GM12865 (cell line): ENCODE measurements at regions not wholly inside any gene's neighbourhood (a gene's known extent, or its start where the extent isn't known, plus 50 kb on each side); places are given as distances from the start of the nearest gene placed in this dataset.
"Not testable (repeated sequence)": the region's sequence is repeated elsewhere in the genome, so short reads cannot be mapped to it uniquely, and the experiment has no call there.

ENCODE experiments used
- DNase-seq: peaks from one replicate; pipeline ENCODE4 v3.0.0; 2010; ENCODE audit warnings: low read depth
- H3K4me3 ChIP-seq: 2 replicates; pipeline ENCODE4 v1.5.1; 2011; ENCODE audit warnings: mild to moderate bottlenecking, low read depth, low read length, control low read depth
- CTCF ChIP-seq: IDR thresholded peaks from 2 replicates; pipeline ENCODE4 v1.5.1; 2011; ENCODE audit warnings: low read length, control low read depth, low read depth, inconsistent platforms; ENCODE audit not compliant: insufficient read depth; ENCODE audit errors: missing control alignments

- no peak for TF ChIP-seq CTCF
- no peak overlapping the region for H3K4me3 ChIP-seq
- DNase-seq: no peak
Measured at GRCh38 chr6:121680058-121680457, 244.6 kb downstream of the GJA1 start.

DNA sequence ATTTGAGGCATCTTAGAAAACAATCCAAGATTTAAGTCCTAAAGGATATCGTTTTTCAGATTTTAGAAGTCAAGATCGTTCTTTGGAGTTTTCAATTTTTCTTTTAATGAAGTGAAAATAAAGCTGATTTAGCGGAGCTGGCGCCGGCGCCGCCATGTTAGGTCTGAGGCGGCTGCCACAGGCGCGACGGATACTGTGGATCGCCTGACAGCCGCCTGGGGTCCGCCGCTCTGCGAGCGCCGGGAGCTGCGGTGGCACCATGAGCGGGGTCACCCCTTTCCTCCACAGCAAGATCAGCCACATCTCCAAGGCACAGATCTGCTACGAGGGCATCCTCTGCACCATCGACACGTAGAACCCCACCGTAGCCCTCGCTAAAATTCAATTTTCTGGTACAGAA, 247.2 kb downstream of the GJA1 start:
- DNase-seq: no peak
- H3K4me3 ChIP-seq: no peak overlapping the region
- no peak for TF ChIP-seq CTCF

DNA sequence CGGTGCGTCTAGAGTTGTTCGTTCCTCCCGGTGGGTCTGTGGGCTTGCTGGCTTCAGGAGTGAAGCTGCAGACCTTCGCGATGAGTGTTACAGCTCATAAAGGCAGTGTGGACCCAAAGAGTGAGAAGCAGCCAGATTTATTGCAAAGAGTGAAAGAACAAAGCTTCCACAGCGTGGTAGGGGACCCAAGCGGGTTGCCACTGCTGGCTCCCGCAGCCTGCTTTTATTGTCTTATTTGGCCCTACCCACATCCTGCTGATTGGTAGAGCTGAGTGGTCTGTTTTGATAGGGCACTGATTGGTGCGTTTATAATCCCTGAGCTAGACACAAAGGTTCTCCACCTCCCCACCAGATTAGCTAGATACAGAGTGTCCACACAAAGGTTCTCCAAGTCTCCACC, 250.4 kb downstream of the GJA1 start:
- not testable (repeated sequence) for H3K4me3 ChIP-seq, DNase-seq

DNA sequence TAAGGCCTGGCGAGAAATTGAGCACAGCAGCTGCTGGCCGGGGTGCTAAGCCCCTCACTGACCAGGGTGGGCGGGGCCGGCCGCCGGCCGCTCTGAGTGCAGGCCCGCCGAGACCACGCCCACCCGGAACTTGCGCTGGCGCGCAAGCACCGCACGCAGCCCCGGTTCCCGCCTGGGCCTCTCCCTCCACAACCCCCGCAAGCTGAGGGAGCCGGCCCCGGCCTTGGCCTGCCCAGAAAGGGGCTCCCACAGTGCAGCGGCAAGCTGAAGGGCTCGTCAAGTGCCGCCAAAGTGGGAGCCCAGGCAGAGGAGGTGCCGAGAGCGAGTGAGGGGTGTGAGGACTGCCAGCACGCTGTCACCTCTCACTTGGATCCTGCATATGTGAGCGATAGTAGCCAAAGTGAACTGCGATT, 251.2 kb downstream of the GJA1 start:
- TF ChIP-seq CTCF: no peak
- no peak for DNase-seq

DNA sequence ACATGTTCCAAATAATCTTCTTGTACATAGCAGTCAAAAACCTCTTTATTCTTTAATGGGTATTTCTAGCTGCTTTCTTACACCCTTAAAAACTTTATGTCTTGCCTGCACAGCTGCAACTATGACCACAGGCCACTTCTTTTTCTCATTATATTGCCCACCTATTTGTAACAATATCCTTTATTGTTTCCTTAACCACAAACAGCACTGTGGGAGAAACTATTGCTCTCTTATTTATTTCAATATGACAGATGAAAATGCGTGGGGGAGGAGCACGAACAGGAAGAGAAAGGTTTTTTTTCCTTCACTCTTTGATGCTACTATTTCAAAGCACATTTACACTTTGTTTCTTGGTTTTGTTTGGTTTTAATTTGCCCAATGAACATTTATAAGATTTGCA, 253.5 kb downstream of the GJA1 start:
- no peak for TF ChIP-seq CTCF
- H3K4me3 ChIP-seq: no peak overlapping the region
- DNase-seq: no peak

More for the DNA sequence above, 251.2 kb downstream of the GJA1 start:
- no peak overlapping the region for H3K4me3 ChIP-seq

- no peak for DNase-seq
- TF ChIP-seq CTCF: no peak
- no peak overlapping the region for H3K4me3 ChIP-seq
Measured at GRCh38 chr6:121691126-121691551, 255.7 kb downstream of the GJA1 start.

DNA sequence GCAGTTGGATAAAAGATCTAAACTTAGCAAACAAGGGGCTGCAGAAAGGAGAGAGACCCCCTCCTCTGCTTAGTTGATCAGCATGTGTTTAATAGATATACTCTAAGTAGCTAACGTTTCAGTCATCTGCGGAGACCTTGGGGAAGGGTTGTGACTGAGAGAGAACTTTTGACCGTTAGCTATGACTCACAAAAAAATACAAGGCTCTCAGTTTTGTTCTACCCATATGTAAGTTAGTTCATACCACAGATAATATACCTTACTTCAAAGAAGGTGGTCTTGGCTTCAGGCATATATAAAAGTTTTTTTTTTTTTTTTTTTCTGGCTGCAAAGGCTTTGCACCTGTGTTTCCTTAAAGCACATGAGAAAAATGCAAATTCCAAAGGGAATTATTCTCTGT, 258.9 kb downstream of the GJA1 start:
- no peak for DNase-seq
- H3K4me3 ChIP-seq: no peak overlapping the region
- TF ChIP-seq CTCF: no peak

DNA sequence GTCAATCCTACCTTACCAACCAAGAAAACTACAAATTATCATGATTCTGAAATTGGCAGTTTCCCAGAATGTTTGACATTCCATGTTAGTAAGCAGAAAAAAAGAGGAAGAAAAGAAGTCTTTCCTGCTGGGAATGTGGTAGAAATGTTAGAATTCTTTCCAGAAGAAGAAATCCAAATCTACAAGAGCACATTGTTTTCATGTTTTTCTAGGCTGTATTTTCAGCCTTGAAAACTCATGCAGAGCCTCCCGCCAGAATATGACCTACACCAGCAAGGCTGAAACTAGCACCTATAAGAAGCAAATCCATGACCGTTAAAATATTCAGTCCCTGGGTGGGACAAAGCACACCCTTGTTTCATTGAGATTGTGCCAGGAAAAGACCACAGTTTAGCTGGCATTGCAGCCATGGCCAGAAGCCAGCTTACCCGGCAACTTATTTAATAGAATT, 259.4 kb downstream of the GJA1 start:
- DNase-seq: no peak
- no peak for TF ChIP-seq CTCF
- H3K4me3 ChIP-seq: no peak overlapping the region
